GM13977 (cell line): ENCODE measurements at regions not wholly inside any gene's neighbourhood (a gene's known extent, or its start where the extent isn't known, plus 50 kb on each side); places are given as distances from the start of the nearest gene placed in this dataset.
A peak's percentile ranks its signal among the peaks of the same experiment; 100 is the strongest.

ENCODE experiments used
- DNase-seq: peaks from one replicate; pipeline ENCODE4 v3.0.0; 2012; ENCODE audit warnings: low spot score
- CTCF ChIP-seq: IDR thresholded peaks from 2 replicates; pipeline ENCODE4 v1.5.1; 2012; ENCODE audit warnings: mild to moderate bottlenecking, control low read depth; ENCODE audit not compliant: insufficient read depth; ENCODE audit errors: extremely low read depth, missing control alignments
- in situ Hi-C: fragments of 300-500 bp; cut with MboI; formaldehyde crosslinking; loops from one replicate; pipeline ENCODE4 v1.12.0; 2022; ENCODE audit warnings: low sequenced_read_pairs, low pct_unique_long_range_greater_than_20kb, mixed read lengths, inconsistent platforms; ENCODE audit not compliant: unreplicated experiment

GRCh38 chr2:41484858-41485234 is 563.0 kb upstream of the PKDCC start:
- DNase-seq, result no peak
- no peak for TF ChIP-seq CTCF
- in situ Hi-C loops, result no loop called here

- in situ Hi-C loops, result no loop called here
- DNase-seq, result no peak
- no peak for TF ChIP-seq CTCF
Measured at GRCh38 chr2:41486948-41487347, 560.9 kb upstream of the PKDCC start.

GRCh38 chr2:41488888-41489287 is 558.9 kb upstream of the PKDCC start:
- in situ Hi-C loops, result no loop called here
- TF ChIP-seq CTCF, result no peak
- DNase-seq, result no peak

- no peak for TF ChIP-seq CTCF
- in situ Hi-C loops, result no loop called here
- DNase-seq, result no peak
Measured at GRCh38 chr2:41489638-41490037, 558.2 kb upstream of the PKDCC start.

GRCh38 chr2:41495050-41495449 is 552.8 kb upstream of the PKDCC start:
- in situ Hi-C loops, result no loop called here
- no peak for TF ChIP-seq CTCF
- no peak for DNase-seq

- in situ Hi-C loops, result no loop called here
- peak; percentile 36 for TF ChIP-seq CTCF
- DNase-seq, result no peak
Measured at GRCh38 chr2:41496908-41497307, 550.9 kb upstream of the PKDCC start.

GRCh38 chr2:41498781-41499180 is 549.0 kb upstream of the PKDCC start:
- TF ChIP-seq CTCF, result no peak
- in situ Hi-C loops, result no loop called here
- DNase-seq, result no peak
